Astrocyte (in vitro differentiated cells and primary cell): ENCODE measurements at regions not wholly inside any gene's neighbourhood (a gene's known extent, or its start where the extent isn't known, plus 50 kb on each side); places are given as distances from the start of the nearest gene placed in this dataset.

Source experiments
- DNase-seq: peaks from one replicate; pipeline ENCODE4 v3.0.0-alpha.2; 2010; ENCODE audit warnings: low read depth
- FAIRE-seq: peaks from 2 replicates; lab custom pipeline; 2011; peaks lifted over from hg19 to GRCh38; lab: Jason Lieb, UNC
- H2AFZ ChIP-seq: 2 replicates; pipeline ENCODE4 v1.6.0; 2012; ENCODE audit warnings: low read depth, low read length, inconsistent platforms
- H3K27ac ChIP-seq: 2 replicates; pipeline ENCODE4 v1.5.1; 2011; ENCODE audit warnings: low read depth, low read length, inconsistent platforms
- H3K27me3 ChIP-seq: 2 replicates; pipeline ENCODE4 v1.6.0; 2011; ENCODE audit warnings: low read length, inconsistent platforms; ENCODE audit not compliant: insufficient read depth
- H3K36me3 ChIP-seq: 2 replicates; pipeline ENCODE4 v1.5.1; 2011; ENCODE audit warnings: low read length, inconsistent platforms; ENCODE audit not compliant: insufficient read depth
- H3K4me1 ChIP-seq: 2 replicates; pipeline ENCODE4 v1.5.1; 2011; ENCODE audit warnings: low read length, inconsistent platforms; ENCODE audit not compliant: insufficient read depth
- H3K4me2 ChIP-seq: 2 replicates; pipeline ENCODE4 v1.6.0; 2012; ENCODE audit warnings: low read length, inconsistent platforms
- H3K4me3 ChIP-seq: 2 replicates; pipeline ENCODE4 v1.5.1; 2011; ENCODE audit warnings: low read depth, mild to moderate bottlenecking, low read length, inconsistent platforms; ENCODE audit not compliant: insufficient read depth
- H3K79me2 ChIP-seq: 2 replicates; pipeline ENCODE4 v1.6.0; 2012; ENCODE audit warnings: mild to moderate bottlenecking, low read length, inconsistent platforms; ENCODE audit not compliant: insufficient read depth
- H3K9ac ChIP-seq: 2 replicates; pipeline ENCODE4 v1.6.0; 2012; ENCODE audit warnings: mild to moderate bottlenecking, low read length, inconsistent platforms
- H3K9me3 ChIP-seq: 2 replicates; pipeline ENCODE4 v1.5.1; 2012; ENCODE audit warnings: low read depth, mild to moderate bottlenecking, low read length, inconsistent platforms; ENCODE audit not compliant: insufficient read depth
- H4K20me1 ChIP-seq: 2 replicates; pipeline ENCODE4 v1.6.0; 2012; ENCODE audit warnings: low read length, inconsistent platforms; ENCODE audit not compliant: insufficient read depth
- H3K27ac Mint-ChIP-seq: one replicate; pipeline ENCODE4 v1.8.0; 2021; ENCODE audit warnings: mild to moderate bottlenecking, mixed read lengths; ENCODE audit not compliant: unreplicated experiment
- H3K27me3 Mint-ChIP-seq: one replicate; pipeline ENCODE4 v1.8.0; 2021; ENCODE audit warnings: low read depth, mixed read lengths; ENCODE audit not compliant: unreplicated experiment
- H3K36me3 Mint-ChIP-seq: one replicate; pipeline ENCODE4 v1.8.0; 2021; ENCODE audit warnings: low read depth, mixed read lengths; ENCODE audit not compliant: unreplicated experiment
- H3K4me1 Mint-ChIP-seq: one replicate; pipeline ENCODE4 v1.8.0; 2021; ENCODE audit warnings: low read depth, mixed read lengths; ENCODE audit not compliant: unreplicated experiment
- H3K4me3 Mint-ChIP-seq: one replicate; pipeline ENCODE4 v1.8.0; 2021; ENCODE audit warnings: mild to moderate bottlenecking, moderate library complexity, mixed read lengths; ENCODE audit not compliant: unreplicated experiment
- H3K9me3 Mint-ChIP-seq: one replicate; pipeline ENCODE4 v1.8.0; 2021; ENCODE audit warnings: mild to moderate bottlenecking, mixed read lengths; ENCODE audit not compliant: unreplicated experiment
- EZH2 ChIP-seq: IDR thresholded peaks from 2 replicates; pipeline ENCODE4 v1.6.1; 2012; ENCODE audit warnings: mild to moderate bottlenecking, low read length, inconsistent platforms; ENCODE audit not compliant: insufficient read depth
- TF ChIP-seq, protein P1 (sequence below): IDR thresholded peaks from 2 replicates; pipeline ENCODE4 v1.5.1; 2011; ENCODE audit warnings: low read depth, mild to moderate bottlenecking, inconsistent platforms, low read length, moderate library complexity; ENCODE audit not compliant: insufficient read depth

DNA sequence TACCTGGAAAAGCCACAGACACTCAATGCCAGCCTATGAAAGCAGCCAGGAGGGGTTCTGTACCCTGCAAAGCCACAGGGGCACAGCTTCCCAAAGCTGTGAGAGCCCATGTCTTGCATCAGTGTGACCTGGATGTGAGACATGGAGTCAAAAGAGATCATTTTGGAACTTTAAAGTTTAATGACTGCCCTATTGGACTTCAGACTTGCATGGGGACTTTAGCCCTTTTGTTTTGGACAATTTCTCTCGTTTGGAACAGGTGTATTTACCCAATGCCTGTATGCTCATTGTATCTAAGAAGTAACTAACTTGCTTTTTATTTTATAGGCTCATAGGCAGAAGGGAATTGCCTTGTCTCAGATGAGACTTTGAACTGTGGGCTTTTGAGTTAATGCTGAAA is 244.9 kb upstream of the TYRP1 start:
- Histone ChIP-seq H3K9ac (no peak overlapping the region), H3K27me3 (no peaks in the 10 kb centered on the region), H4K20me1 (no peaks in the 10 kb centered on the region), H3K4me3 (no peak overlapping the region), H3K79me2 (no peaks in the 10 kb centered on the region), H3K4me2 (no peak overlapping the region), H2AFZ (no peak overlapping the region), H3K36me3 (no peaks in the 10 kb centered on the region), H3K4me1 (no peaks in the 10 kb centered on the region), H3K9me3 (no peaks in the 10 kb centered on the region), H3K27ac (no peak overlapping the region)
- Mint-ChIP-seq H3K9me3 (no peaks in the 10 kb centered on the region), H3K27ac (no peak overlapping the region), H3K27me3 (no peaks in the 10 kb centered on the region), H3K4me3 (no peak overlapping the region), H3K4me1 (no peaks in the 10 kb centered on the region), H3K36me3 (no peaks in the 10 kb centered on the region)
- FAIRE-seq: no peak
- DNase-seq: no peak
- no peak for TF ChIP-seq EZH2
- TF ChIP-seq, protein P1, sequence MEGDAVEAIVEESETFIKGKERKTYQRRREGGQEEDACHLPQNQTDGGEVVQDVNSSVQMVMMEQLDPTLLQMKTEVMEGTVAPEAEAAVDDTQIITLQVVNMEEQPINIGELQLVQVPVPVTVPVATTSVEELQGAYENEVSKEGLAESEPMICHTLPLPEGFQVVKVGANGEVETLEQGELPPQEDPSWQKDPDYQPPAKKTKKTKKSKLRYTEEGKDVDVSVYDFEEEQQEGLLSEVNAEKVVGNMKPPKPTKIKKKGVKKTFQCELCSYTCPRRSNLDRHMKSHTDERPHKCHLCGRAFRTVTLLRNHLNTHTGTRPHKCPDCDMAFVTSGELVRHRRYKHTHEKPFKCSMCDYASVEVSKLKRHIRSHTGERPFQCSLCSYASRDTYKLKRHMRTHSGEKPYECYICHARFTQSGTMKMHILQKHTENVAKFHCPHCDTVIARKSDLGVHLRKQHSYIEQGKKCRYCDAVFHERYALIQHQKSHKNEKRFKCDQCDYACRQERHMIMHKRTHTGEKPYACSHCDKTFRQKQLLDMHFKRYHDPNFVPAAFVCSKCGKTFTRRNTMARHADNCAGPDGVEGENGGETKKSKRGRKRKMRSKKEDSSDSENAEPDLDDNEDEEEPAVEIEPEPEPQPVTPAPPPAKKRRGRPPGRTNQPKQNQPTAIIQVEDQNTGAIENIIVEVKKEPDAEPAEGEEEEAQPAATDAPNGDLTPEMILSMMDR: no peak

- DNase-seq (no peak), FAIRE-seq (no peak)
- Histone ChIP-seq H2AFZ (no peak overlapping the region), H3K36me3 (no peaks in the 10 kb centered on the region), H3K9me3 (no peaks in the 10 kb centered on the region), H3K4me3 (no peak overlapping the region), H3K27ac (no peak overlapping the region), H4K20me1 (no peaks in the 10 kb centered on the region), H3K4me1 (no peaks in the 10 kb centered on the region), H3K79me2 (no peaks in the 10 kb centered on the region), H3K27me3 (no peaks in the 10 kb centered on the region), H3K9ac (no peak overlapping the region), H3K4me2 (no peak overlapping the region)
- no peaks in the 10 kb centered on the region for H3K27me3 Mint-ChIP-seq
- H3K4me1 Mint-ChIP-seq: no peaks in the 10 kb centered on the region
- H3K36me3 Mint-ChIP-seq: no peaks in the 10 kb centered on the region
- H3K4me3 Mint-ChIP-seq: no peak overlapping the region
- H3K27ac Mint-ChIP-seq: no peak overlapping the region
- no peak for TF ChIP-seq EZH2
- TF ChIP-seq, protein P1: no peak
- H3K9me3 Mint-ChIP-seq: no peaks in the 10 kb centered on the region
Observed at GRCh38 chr9:12457237-12457636, 235.9 kb upstream of the TYRP1 start.

- FAIRE-seq (no peak), DNase-seq (no peak)
- Mint-ChIP-seq H3K36me3 (no peaks in the 10 kb centered on the region), H3K27ac (no peak overlapping the region), H3K9me3 (no peaks in the 10 kb centered on the region), H3K27me3 (no peaks in the 10 kb centered on the region), H3K4me1 (no peaks in the 10 kb centered on the region), H3K4me3 (no peak overlapping the region)
- Histone ChIP-seq H2AFZ (no peak overlapping the region), H3K4me2 (no peak overlapping the region), H3K27me3 (no peaks in the 10 kb centered on the region), H3K4me3 (no peak overlapping the region), H3K27ac (no peak overlapping the region), H3K4me1 (no peaks in the 10 kb centered on the region), H3K9me3 (no peaks in the 10 kb centered on the region), H4K20me1 (no peaks in the 10 kb centered on the region), H3K9ac (no peak overlapping the region), H3K36me3 (no peaks in the 10 kb centered on the region), H3K79me2 (no peaks in the 10 kb centered on the region)
- no peak for TF ChIP-seq EZH2
- TF ChIP-seq, protein P1: no peak
Observed at GRCh38 chr9:12461763-12462460, 231.3 kb upstream of the TYRP1 start.
